Prostate gland (tissue), 2 donors: ENCODE measurements at regions not wholly inside any gene's neighbourhood (a gene's known extent, or its start where the extent isn't known, plus 50 kb on each side); places are given as distances from the start of the nearest gene placed in this dataset.

Experiments
- DNase-seq: peaks from one replicate; pipeline ENCODE4 v3.0.0-alpha.2; 2019; ENCODE audit warnings: low spot score
- H3K27ac ChIP-seq, 2 donors: fragments of 200-600 bp; sonication (generic); 2 replicates each; pipeline ENCODE4 v1.5.1; 2017 to 2019
- H3K27me3 ChIP-seq: fragments of 200-600 bp; sonication (generic); replicated peaks from 2 replicates; pipeline ENCODE4 v1.5.1; 2019; ENCODE audit not compliant: insufficient read depth
- H3K36me3 ChIP-seq, 2 donors: fragments of 200-600 bp; sonication (generic); 1 replicate in 1 of 2; 2 replicates in 1 of 2; pipeline versions ENCODE4 v1.5.1 to v1.8.1; 2017 to 2019
- H3K4me1 ChIP-seq: fragments of 200-600 bp; sonication (generic); replicated peaks from 2 replicates; pipeline ENCODE4 v1.5.1; 2019
- H3K4me3 ChIP-seq, 2 donors: fragments of 200-600 bp; sonication (generic); 2 replicates each; pipeline ENCODE4 v1.5.1; 2017 to 2019
- H3K9me3 ChIP-seq: fragments of 200-600 bp; sonication (generic); 2 replicates; pipeline ENCODE4 v1.5.1; 2017
- POLR2A ChIP-seq: fragments of 450-650 bp; IDR thresholded peaks from one replicate; pipeline ENCODE4 v1.6.1; 2016; ENCODE audit warnings: antibody characterized with exemption, mild to moderate bottlenecking
- POLR2AphosphoS5 ChIP-seq: sonication (generic); formaldehyde crosslinking; IDR thresholded peaks from one replicate; pipeline ENCODE4 v1.6.1; 2017; ENCODE audit warnings: antibody characterized with exemption
- WGBS: methylation state at CpG from one replicate; pipeline ENCODE4 v1.1.5; 2018; 5-methylcytosine and 5-hydroxymethylcytosine counted together
- intact Hi-C: fragments of 100-400 bp; cut with DNase I; formaldehyde crosslinking; loops from one replicate; pipeline ENCODE4 v1.14.2; 2022
- TF ChIP-seq, protein P1 (sequence below), 4 experiments: fragments of 200-600 bp in 2 of 4; fragments of 450-650 bp in 2 of 4; sonication (generic) in 2 of 4; IDR thresholded peaks; 1 replicate in 3 of 4; 2 replicates in 1 of 4; pipeline ENCODE4 v1.5.1; 2016 to 2019; ENCODE audit warnings: antibody characterized with exemption in 4 of 4, mild to moderate bottlenecking in 2 of 4, moderate library complexity in 2 of 4

DNA sequence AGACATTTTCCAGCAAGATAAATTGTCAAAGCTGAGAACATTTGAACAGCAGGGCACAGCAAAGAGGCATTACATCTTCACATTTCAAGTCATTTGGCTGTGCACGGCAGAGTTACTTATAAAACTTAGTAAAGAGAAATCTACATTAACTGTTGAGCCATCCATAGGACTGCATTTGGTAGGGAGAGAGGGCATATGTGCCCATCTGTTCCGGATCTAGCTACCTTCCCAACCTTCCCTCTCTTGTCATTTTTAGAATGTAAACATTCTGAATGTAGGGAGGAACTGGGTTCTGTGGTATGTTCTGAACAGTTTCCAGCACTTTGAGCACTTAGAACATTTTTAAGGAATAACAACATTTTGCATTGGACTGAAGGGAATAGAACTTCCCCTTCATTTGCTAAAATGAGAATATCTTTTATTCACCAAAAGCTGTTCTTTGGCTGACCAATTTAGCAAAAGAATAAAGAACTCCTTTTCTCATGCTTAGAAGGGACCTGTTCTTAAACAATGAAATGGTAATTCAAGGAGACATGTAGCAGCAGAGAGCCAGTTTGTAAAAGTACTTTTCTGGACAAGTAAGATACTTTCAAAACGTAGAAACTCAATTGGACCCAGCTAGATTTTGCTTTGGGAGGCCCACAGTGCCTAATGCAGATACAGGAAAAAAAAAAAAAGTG is 104.4 kb downstream of the CETN3 start:
- TF ChIP-seq, protein P1, sequence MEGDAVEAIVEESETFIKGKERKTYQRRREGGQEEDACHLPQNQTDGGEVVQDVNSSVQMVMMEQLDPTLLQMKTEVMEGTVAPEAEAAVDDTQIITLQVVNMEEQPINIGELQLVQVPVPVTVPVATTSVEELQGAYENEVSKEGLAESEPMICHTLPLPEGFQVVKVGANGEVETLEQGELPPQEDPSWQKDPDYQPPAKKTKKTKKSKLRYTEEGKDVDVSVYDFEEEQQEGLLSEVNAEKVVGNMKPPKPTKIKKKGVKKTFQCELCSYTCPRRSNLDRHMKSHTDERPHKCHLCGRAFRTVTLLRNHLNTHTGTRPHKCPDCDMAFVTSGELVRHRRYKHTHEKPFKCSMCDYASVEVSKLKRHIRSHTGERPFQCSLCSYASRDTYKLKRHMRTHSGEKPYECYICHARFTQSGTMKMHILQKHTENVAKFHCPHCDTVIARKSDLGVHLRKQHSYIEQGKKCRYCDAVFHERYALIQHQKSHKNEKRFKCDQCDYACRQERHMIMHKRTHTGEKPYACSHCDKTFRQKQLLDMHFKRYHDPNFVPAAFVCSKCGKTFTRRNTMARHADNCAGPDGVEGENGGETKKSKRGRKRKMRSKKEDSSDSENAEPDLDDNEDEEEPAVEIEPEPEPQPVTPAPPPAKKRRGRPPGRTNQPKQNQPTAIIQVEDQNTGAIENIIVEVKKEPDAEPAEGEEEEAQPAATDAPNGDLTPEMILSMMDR (IDR thresholded peaks at IDR 0.05), result no peak
- TF ChIP-seq POLR2AphosphoS5 (no peak), POLR2A (no peak)
- intact Hi-C loops, result no loop called here
- Histone ChIP-seq H3K27ac (no peak overlapping the region), H3K9me3 (no peaks in the 10 kb centered on the region), H3K27me3 (no peaks in the 10 kb centered on the region), H3K4me1 (no peaks in the 10 kb centered on the region), H3K4me3 (no peak overlapping the region), H3K36me3 (no peaks in the 10 kb centered on the region)
- 47% methylated on average over 3 of the region's 3 CpGs for WGBS
- DNase-seq, result no peak

DNA sequence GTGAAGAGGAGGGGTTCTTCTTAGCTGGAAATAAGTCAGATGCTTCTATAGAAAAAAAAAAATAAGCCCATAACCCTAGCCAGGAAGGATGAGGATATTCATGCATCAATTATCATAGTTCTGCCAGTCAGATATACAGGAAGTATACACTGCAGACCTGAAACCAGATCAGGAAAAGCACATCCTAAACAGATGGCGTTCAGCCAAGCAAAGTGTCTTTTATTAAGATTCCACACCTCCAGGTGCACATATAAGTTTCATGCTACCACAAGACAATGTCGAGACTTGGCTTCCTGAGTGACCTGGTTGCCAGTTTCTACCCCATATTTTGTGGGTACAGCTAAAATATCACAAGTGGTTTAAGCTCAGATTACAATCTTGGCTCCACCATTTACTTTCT is 108.3 kb downstream of the CETN3 start:
- WGBS, result 61% methylated on average over 2 of the region's 2 CpGs
- intact Hi-C loops, result no loop called here
- Histone ChIP-seq H3K27ac (no peak overlapping the region), H3K36me3 (no peaks in the 10 kb centered on the region), H3K4me3 (no peak overlapping the region), H3K9me3 (no peaks in the 10 kb centered on the region), H3K27me3 (no peaks in the 10 kb centered on the region), H3K4me1 (no peaks in the 10 kb centered on the region)
- no peak for DNase-seq
- TF ChIP-seq, protein P1 (IDR thresholded peaks at IDR 0.05), result no peak
- no peak for TF ChIP-seq POLR2AphosphoS5
- TF ChIP-seq POLR2A, result no peak

DNA sequence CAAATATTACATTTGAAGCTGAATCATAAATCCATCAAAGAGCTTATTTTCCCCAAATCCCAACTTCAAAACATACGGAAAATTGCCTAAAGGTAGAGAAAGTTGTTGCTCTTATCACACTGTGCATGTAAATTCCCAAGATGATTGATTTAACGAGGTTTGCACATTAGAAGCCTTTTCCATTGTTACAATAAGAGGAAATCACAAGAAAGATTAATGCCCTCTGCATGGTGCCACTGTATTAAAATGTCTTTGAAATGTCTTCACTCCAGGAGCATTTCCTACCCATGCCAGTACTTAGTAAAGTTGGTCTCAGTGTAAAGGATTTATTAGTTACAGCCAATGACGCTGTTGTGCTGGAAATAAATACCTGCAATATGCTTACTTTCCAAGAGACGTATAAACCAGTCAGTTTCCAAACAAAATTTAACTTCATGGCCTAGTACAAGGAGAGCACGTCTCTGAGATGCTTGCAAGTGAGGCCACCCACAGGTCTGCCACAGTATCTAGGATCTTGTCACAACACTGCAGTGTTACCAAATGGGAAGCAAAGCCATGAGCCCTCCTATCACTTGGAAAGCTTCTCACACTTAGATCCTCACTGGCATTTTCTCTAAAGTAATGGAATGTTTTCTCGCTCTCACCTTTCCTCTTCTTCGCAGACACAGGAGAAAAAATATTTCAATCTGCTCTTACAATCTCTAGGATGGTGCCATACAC is 112.4 kb downstream of the CETN3 start:
- Histone ChIP-seq H3K4me3 (no peak overlapping the region), H3K36me3 (no peaks in the 10 kb centered on the region), H3K9me3 (no peaks in the 10 kb centered on the region), H3K4me1 (no peaks in the 10 kb centered on the region), H3K27ac (no peak overlapping the region), H3K27me3 (no peaks in the 10 kb centered on the region)
- intact Hi-C loops, result no loop called here
- 41% methylated on average over 7 of the region's 7 CpGs for WGBS
- TF ChIP-seq POLR2A, result no peak
- TF ChIP-seq, protein P1 (IDR thresholded peaks at IDR 0.05), result no peak
- TF ChIP-seq POLR2AphosphoS5, result no peak
- DNase-seq, result no peak

DNA sequence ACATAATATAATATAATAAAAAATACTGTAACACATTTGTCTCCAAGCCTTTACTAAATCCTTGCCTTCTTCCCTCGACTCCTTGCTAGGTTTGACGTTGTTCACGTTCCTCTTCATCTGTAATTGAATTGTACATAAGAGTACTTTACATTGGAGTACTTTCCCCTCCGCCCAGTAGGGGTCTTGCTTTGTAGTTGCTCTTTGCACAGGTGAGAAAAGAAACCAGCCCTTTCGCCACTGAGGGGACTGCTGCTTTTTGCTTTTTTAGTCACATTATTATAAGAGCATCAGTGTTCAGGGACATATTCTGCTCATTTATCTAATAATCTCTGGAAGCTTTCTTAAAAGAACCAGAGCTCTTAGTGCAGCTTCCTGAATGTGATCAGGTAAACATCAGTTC is 115.0 kb downstream of the CETN3 start:
- 91% methylated on average over 5 of the region's 5 CpGs for WGBS
- no peaks in the 10 kb centered on the region for H3K27me3 ChIP-seq
- H3K4me1 ChIP-seq, result peaks cover 3% of the 10 kb centered on the region
- H3K36me3 ChIP-seq, result no peaks in the 10 kb centered on the region
- H3K9me3 ChIP-seq, result no peaks in the 10 kb centered on the region
- no peak overlapping the region for H3K27ac ChIP-seq
- H3K4me3 ChIP-seq, result no peak overlapping the region
- no peak for DNase-seq
- intact Hi-C loops, result no loop called here
- TF ChIP-seq POLR2AphosphoS5 (no peak), POLR2A (no peak)
- TF ChIP-seq, protein P1 (IDR thresholded peaks at IDR 0.05), result no peak

DNA sequence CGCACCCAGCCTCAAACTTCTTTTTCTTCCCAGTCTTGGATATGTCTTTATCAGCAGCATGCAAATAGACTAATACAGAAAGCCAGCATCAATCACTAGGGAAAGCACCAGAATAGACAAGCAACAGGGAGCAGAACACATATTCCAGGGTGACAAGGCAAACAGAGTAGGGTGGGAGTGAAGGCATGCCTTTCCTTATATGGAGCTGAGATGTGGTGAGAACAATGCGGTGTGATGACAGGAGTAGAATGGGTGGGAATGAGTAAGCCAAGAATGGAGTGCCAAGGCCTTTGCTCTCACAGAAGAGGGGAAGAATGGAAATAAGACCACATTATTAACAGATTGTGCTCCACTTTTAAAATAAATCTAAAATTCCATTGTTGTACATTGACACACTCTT is 115.6 kb downstream of the CETN3 start:
- TF ChIP-seq POLR2AphosphoS5 (no peak), POLR2A (no peak)
- TF ChIP-seq, protein P1 (IDR thresholded peaks at IDR 0.05), result no peak
- DNase-seq, result no peak
- 86% methylated on average over 2 of the region's 2 CpGs for WGBS
- intact Hi-C loops, result no loop called here
- no peak overlapping the region for H3K27ac ChIP-seq
- no peaks in the 10 kb centered on the region for H3K9me3 ChIP-seq
- H3K36me3 ChIP-seq, result no peaks in the 10 kb centered on the region
- H3K4me1 ChIP-seq, result peaks cover 3% of the 10 kb centered on the region
- H3K4me3 ChIP-seq, result no peak overlapping the region
- no peaks in the 10 kb centered on the region for H3K27me3 ChIP-seq
